Karpas-422 (cell line): ENCODE measurements at regions not wholly inside any gene's neighbourhood (a gene's known extent, or its start where the extent isn't known, plus 50 kb on each side); places are given as distances from the start of the nearest gene placed in this dataset.

ENCODE experiments used
- DNase-seq: peaks from one replicate; pipeline ENCODE4 v3.0.0-alpha.2; 2015
- H2AFZ ChIP-seq: fragments of 200-600 bp; sonication (generic); 2 replicates; pipeline ENCODE4 v1.6.1; 2014; ENCODE audit warnings: antibody characterized with exemption, low read length, mixed read lengths
- H3K27ac ChIP-seq: fragments of 200-600 bp; sonication (generic); 2 replicates; pipeline ENCODE4 v1.5.1; 2014; ENCODE audit warnings: mild to moderate bottlenecking, low read length, moderate library complexity
- H3K27me3 ChIP-seq: fragments of 200-600 bp; sonication (generic); 2 replicates; pipeline ENCODE4 v1.6.1; 2014; ENCODE audit warnings: low read length, mixed read lengths
- H3K36me3 ChIP-seq: fragments of 200-600 bp; sonication (generic); 2 replicates; pipeline ENCODE4 v1.6.1; 2014; ENCODE audit warnings: low read length, mixed read lengths; ENCODE audit not compliant: insufficient read depth
- H3K4me1 ChIP-seq: fragments of 200-600 bp; sonication (generic); 2 replicates; pipeline ENCODE4 v1.6.1; 2014; ENCODE audit warnings: mild to moderate bottlenecking, low read length, mixed read lengths
- H3K4me2 ChIP-seq: fragments of 200-600 bp; sonication (generic); 2 replicates; pipeline ENCODE4 v1.6.1; 2014; ENCODE audit warnings: low read length, low read depth, mild to moderate bottlenecking; ENCODE audit not compliant: poor library complexity, severe bottlenecking
- H3K4me3 ChIP-seq: fragments of 200-600 bp; sonication (generic); 2 replicates; pipeline ENCODE4 v1.5.1; 2014; ENCODE audit warnings: mild to moderate bottlenecking, antibody characterized with exemption, low read length, mixed read lengths
- H3K79me2 ChIP-seq: fragments of 200-600 bp; sonication (generic); 2 replicates; pipeline ENCODE4 v1.6.1; 2014; ENCODE audit warnings: mild to moderate bottlenecking, low read length, mixed read lengths
- H3K9ac ChIP-seq: fragments of 200-600 bp; sonication (generic); 2 replicates; pipeline ENCODE4 v1.6.0; 2014; ENCODE audit warnings: low read length
- H3K9me2 ChIP-seq: fragments of 200-600 bp; sonication (generic), shearing (Covaris generic); replicated peaks from 2 replicates; pipeline ENCODE4 v1.6.0; 2014; ENCODE audit warnings: mild to moderate bottlenecking, low read length, moderate library complexity; ENCODE audit not compliant: insufficient read depth
- H3K9me3 ChIP-seq: fragments of 300-700, 200-600 bp; sonication (generic); 2 replicates; pipeline ENCODE4 v1.6.1; 2014; ENCODE audit warnings: low read length, mixed read lengths
- H4K20me1 ChIP-seq: fragments of 200-600 bp; sonication (generic); 2 replicates; pipeline ENCODE4 v1.6.1; 2014; ENCODE audit warnings: mild to moderate bottlenecking, antibody characterized with exemption, low read length, low read depth; ENCODE audit not compliant: insufficient read depth

GRCh38 chr12:82108615-82109014 is 249.6 kb downstream of the CCDC59 start:
- no peak overlapping the region for H3K4me2 ChIP-seq
- no peaks in the 10 kb centered on the region for H3K36me3 ChIP-seq
- H4K20me1 ChIP-seq: no peaks in the 10 kb centered on the region
- no peak overlapping the region for H2AFZ ChIP-seq
- no peaks in the 10 kb centered on the region for H3K9me2 ChIP-seq
- DNase-seq: no peak
- H3K27me3 ChIP-seq: no peaks in the 10 kb centered on the region
- no peaks in the 10 kb centered on the region for H3K79me2 ChIP-seq
- H3K27ac ChIP-seq: no peak overlapping the region
- H3K9ac ChIP-seq: no peak overlapping the region
- no peaks in the 10 kb centered on the region for H3K4me1 ChIP-seq
- H3K4me3 ChIP-seq: no peak overlapping the region
- H3K9me3 ChIP-seq: no peaks in the 10 kb centered on the region; the same call in 1 of the 2 replicates

- H3K27me3 ChIP-seq: no peaks in the 10 kb centered on the region
- no peak overlapping the region for H2AFZ ChIP-seq
- H3K36me3 ChIP-seq: no peaks in the 10 kb centered on the region
- H3K4me2 ChIP-seq: no peak overlapping the region
- H3K4me3 ChIP-seq: no peak overlapping the region
- no peaks in the 10 kb centered on the region for H3K4me1 ChIP-seq
- no peaks in the 10 kb centered on the region for H4K20me1 ChIP-seq
- no peaks in the 10 kb centered on the region for H3K9me2 ChIP-seq
- H3K9me3 ChIP-seq: peaks cover 24% of the 10 kb centered on the region; the same call in 1 of the 2 replicates
- no peaks in the 10 kb centered on the region for H3K79me2 ChIP-seq
- H3K9ac ChIP-seq: no peak overlapping the region
- no peak for DNase-seq
- H3K27ac ChIP-seq: no peak overlapping the region
Observed at GRCh38 chr12:82099216-82099615, 259.0 kb downstream of the CCDC59 start.

- peaks cover 24% of the 10 kb centered on the region; the same call in 1 of the 2 replicates for H3K9me3 ChIP-seq
Observed at GRCh38 chr12:82097877-82098276, 260.3 kb downstream of the CCDC59 start.

GRCh38 chr12:82097438-82097837 is 260.7 kb downstream of the CCDC59 start:
- no peaks in the 10 kb centered on the region for H4K20me1 ChIP-seq
- no peak for DNase-seq
- H3K9me3 ChIP-seq: peaks cover 23% of the 10 kb centered on the region; the same call in 1 of the 2 replicates
- H3K36me3 ChIP-seq: no peaks in the 10 kb centered on the region
- H3K4me2 ChIP-seq: no peak overlapping the region
- H3K9ac ChIP-seq: no peak overlapping the region
- H3K27ac ChIP-seq: no peak overlapping the region
- no peaks in the 10 kb centered on the region for H3K27me3 ChIP-seq
- H2AFZ ChIP-seq: no peak overlapping the region
- H3K79me2 ChIP-seq: no peaks in the 10 kb centered on the region
- H3K9me2 ChIP-seq: no peaks in the 10 kb centered on the region
- no peak overlapping the region for H3K4me3 ChIP-seq
- H3K4me1 ChIP-seq: no peaks in the 10 kb centered on the region

More at GRCh38 chr12:82097877-82098276, 260.3 kb downstream of the CCDC59 start:
- H3K4me2 ChIP-seq: no peak overlapping the region
- no peaks in the 10 kb centered on the region for H4K20me1 ChIP-seq
- H3K4me1 ChIP-seq: no peaks in the 10 kb centered on the region
- H3K9ac ChIP-seq: no peak overlapping the region
- no peak overlapping the region for H3K27ac ChIP-seq
- H3K79me2 ChIP-seq: no peaks in the 10 kb centered on the region
- H2AFZ ChIP-seq: no peak overlapping the region
- no peak for DNase-seq
- H3K4me3 ChIP-seq: no peak overlapping the region
- no peaks in the 10 kb centered on the region for H3K9me2 ChIP-seq
- no peaks in the 10 kb centered on the region for H3K36me3 ChIP-seq
- no peaks in the 10 kb centered on the region for H3K27me3 ChIP-seq

- Histone ChIP-seq H3K9ac (no peak overlapping the region), H4K20me1 (no peaks in the 10 kb centered on the region), H3K79me2 (no peaks in the 10 kb centered on the region), H3K27ac (no peak overlapping the region), H3K4me3 (no peak overlapping the region), H3K9me2 (no peaks in the 10 kb centered on the region), H3K27me3 (no peaks in the 10 kb centered on the region), H3K9me3 (peaks cover 10% of the 10 kb centered on the region), H3K36me3 (no peaks in the 10 kb centered on the region), H3K4me2 (no peak overlapping the region), H2AFZ (no peak overlapping the region), H3K4me1 (no peaks in the 10 kb centered on the region)
- DNase-seq: no peak
Observed at GRCh38 chr12:82090165-82090564, 268.0 kb downstream of the CCDC59 start.

- DNase-seq: no peak
- H3K36me3 ChIP-seq: no peaks in the 10 kb centered on the region
- no peak overlapping the region for H3K9ac ChIP-seq
- no peak overlapping the region for H3K4me3 ChIP-seq
- no peaks in the 10 kb centered on the region for H4K20me1 ChIP-seq
- no peak overlapping the region for H3K27ac ChIP-seq
- H3K4me1 ChIP-seq: no peaks in the 10 kb centered on the region
- H3K79me2 ChIP-seq: no peaks in the 10 kb centered on the region
- no peak overlapping the region for H2AFZ ChIP-seq
- no peaks in the 10 kb centered on the region for H3K27me3 ChIP-seq
- peaks cover 10% of the 10 kb centered on the region for H3K9me3 ChIP-seq
- H3K9me2 ChIP-seq: no peaks in the 10 kb centered on the region
- H3K4me2 ChIP-seq: no peak overlapping the region
Observed at GRCh38 chr12:82089369-82090121, 268.6 kb downstream of the CCDC59 start.

GRCh38 chr12:82082501-82082900 is 275.7 kb downstream of the CCDC59 start:
- H3K9me3 ChIP-seq: peaks cover 14% of the 10 kb centered on the region
- no peak overlapping the region for H3K27ac ChIP-seq
- no peaks in the 10 kb centered on the region for H3K4me1 ChIP-seq
- no peaks in the 10 kb centered on the region for H3K36me3 ChIP-seq
- no peaks in the 10 kb centered on the region for H3K9me2 ChIP-seq
- H3K27me3 ChIP-seq: no peaks in the 10 kb centered on the region
- no peak overlapping the region for H3K4me3 ChIP-seq
- H3K4me2 ChIP-seq: no peak overlapping the region
- no peak overlapping the region for H2AFZ ChIP-seq
- H4K20me1 ChIP-seq: no peaks in the 10 kb centered on the region
- H3K79me2 ChIP-seq: no peaks in the 10 kb centered on the region
- H3K9ac ChIP-seq: no peak overlapping the region
- no peak for DNase-seq

GRCh38 chr12:82069931-82070514 is 288.2 kb downstream of the CCDC59 start:
- no peak overlapping the region for H2AFZ ChIP-seq
- no peak overlapping the region for H3K27ac ChIP-seq
- no peak overlapping the region for H3K4me2 ChIP-seq
- no peak overlapping the region for H3K4me3 ChIP-seq
- no peaks in the 10 kb centered on the region for H3K9me2 ChIP-seq
- H3K9ac ChIP-seq: no peak overlapping the region
- no peaks in the 10 kb centered on the region for H4K20me1 ChIP-seq
- no peaks in the 10 kb centered on the region for H3K4me1 ChIP-seq
- peaks cover 13% of the 10 kb centered on the region; the same call in 1 of the 2 replicates for H3K9me3 ChIP-seq
- no peak for DNase-seq
- no peaks in the 10 kb centered on the region for H3K27me3 ChIP-seq
- H3K36me3 ChIP-seq: no peaks in the 10 kb centered on the region
- no peaks in the 10 kb centered on the region for H3K79me2 ChIP-seq
